ENCODE measurements at regions not wholly inside any gene's neighbourhood (a gene's known extent, or its start where the extent isn't known, plus 50 kb on each side); places are given as distances from the start of the nearest gene placed in this dataset.

GRCh38 chr12:66919466-66919865, 240.6 kb upstream of the GRIP1 start:
- no peak for DNase-seq

GRCh38 chr12:66920205-66920604, 241.3 kb upstream of the GRIP1 start:
- no peak for DNase-seq

GRCh38 chr12:66921151-66921550, 242.3 kb upstream of the GRIP1 start:
- no peak for DNase-seq

- DNase-seq = peak in 1 of 2 donors; percentile 0
These were observed 246.2 kb upstream of the GRIP1 start for GRCh38 chr12:66925083-66925482.

- DNase-seq = no peak
These were observed 250.2 kb upstream of the GRIP1 start for GRCh38 chr12:66929121-66929520.

GRCh38 chr12:66931091-66931490, 252.2 kb upstream of the GRIP1 start:
- no peak for DNase-seq

GRCh38 chr12:66932126-66932525, 253.2 kb upstream of the GRIP1 start:
- no peak for DNase-seq

- no peak for DNase-seq
These were observed 255.6 kb upstream of the GRIP1 start for GRCh38 chr12:66934302-66935062.

- no peak for DNase-seq
These were observed 262.3 kb upstream of the GRIP1 start for GRCh38 chr12:66941150-66941549.

- no peak for DNase-seq
These were observed 264.0 kb upstream of the GRIP1 start for GRCh38 chr12:66942741-66943465.

GRCh38 chr12:66944365-66944764, 265.5 kb upstream of the GRIP1 start:
- DNase-seq = no peak

GRCh38 chr12:66945189-66945817, 266.4 kb upstream of the GRIP1 start:
- DNase-seq = no peak

- DNase-seq = no peak
These were observed 268.2 kb upstream of the GRIP1 start for GRCh38 chr12:66947119-66947518.

GRCh38 chr12:66952668-66953067, 273.8 kb upstream of the GRIP1 start:
- DNase-seq = no peak

- no peak for DNase-seq
These were observed 277.4 kb upstream of the GRIP1 start for GRCh38 chr12:66956300-66956699.

- no peak for DNase-seq
These were observed 280.4 kb upstream of the GRIP1 start for GRCh38 chr12:66959276-66959675.

GRCh38 chr12:66960006-66960405, 281.1 kb upstream of the GRIP1 start:
- DNase-seq = no peak

- DNase-seq = no peak
These were observed 282.1 kb upstream of the GRIP1 start for GRCh38 chr12:66960704-66961690.

GRCh38 chr12:66962290-66962689, 283.4 kb upstream of the GRIP1 start:
- DNase-seq = no peak

GRCh38 chr12:66963901-66964300, 285.0 kb upstream of the GRIP1 start:
- DNase-seq = no peak

GRCh38 chr12:66964629-66965028, 285.8 kb upstream of the GRIP1 start:
- DNase-seq = no peak

- DNase-seq = no peak
These were observed 286.7 kb upstream of the GRIP1 start for GRCh38 chr12:66965621-66966020.

- no peak for DNase-seq
These were observed 292.9 kb upstream of the GRIP1 start for GRCh38 chr12:66971816-66972215.

All from bone marrow (tissue), 2 donors.